Natural killer cell treated with Interleukin-12 subunit alpha and Interleukin-12 subunit beta and Interleukin-15 and Interleukin-18, amount 100 ng/mL, for 72 hours (primary cell): ENCODE measurements at regions not wholly inside any gene's neighbourhood (a gene's known extent, or its start where the extent isn't known, plus 50 kb on each side); places are given as distances from the start of the nearest gene placed in this dataset.

Experiments used
- ATAC-seq, 2 donors: fragments of 150-1000 bp; cut with Tn5 transposase in 1 of 2; sonication (Bioruptor Pico), chemical (Tn5 transposase) in 1 of 2; 2 replicates each; pipeline ENCODE4 v1.10.0; 2021
- DNase-seq: peaks from one replicate; pipeline ENCODE4 v3.0.0; 2022; ENCODE audit warnings: low spot score
- H3K27ac Mint-ChIP-seq, 2 donors: 1 replicate in 1 of 2; 2 replicates in 1 of 2; pipeline ENCODE4 v1.8.0; 2022; ENCODE audit warnings: mixed read lengths in 2 of 2, mild to moderate bottlenecking in 1 of 2, moderate library complexity in 1 of 2
- H3K27me3 Mint-ChIP-seq, 2 donors: 1 replicate in 1 of 2; 2 replicates in 1 of 2; pipeline ENCODE4 v1.8.0; 2022; ENCODE audit warnings: mixed read lengths in 2 of 2
- H3K36me3 Mint-ChIP-seq: one replicate; pipeline ENCODE4 v1.8.0; 2022; ENCODE audit warnings: mixed read lengths
- H3K4me1 Mint-ChIP-seq, 2 donors: 1 replicate in 1 of 2; 2 replicates in 1 of 2; pipeline ENCODE4 v1.8.0; 2022; ENCODE audit warnings: low read depth in 2 of 2, mixed read lengths in 2 of 2, mild to moderate bottlenecking in 1 of 2
- H3K4me3 Mint-ChIP-seq: one replicate; pipeline ENCODE4 v1.8.0; 2022; ENCODE audit warnings: mixed read lengths
- H3K9me3 Mint-ChIP-seq: 2 replicates; pipeline ENCODE4 v1.8.0; 2022; ENCODE audit warnings: mixed read lengths

- H3K27ac Mint-ChIP-seq: no peak overlapping the region
- peaks cover 4% of the 10 kb centered on the region for H3K36me3 Mint-ChIP-seq
- H3K27me3 Mint-ChIP-seq: no peaks in the 10 kb centered on the region
- DNase-seq: no peak
- H3K9me3 Mint-ChIP-seq: peaks cover 13% of the 10 kb centered on the region
- H3K4me1 Mint-ChIP-seq: no peaks in the 10 kb centered on the region
- ATAC-seq: no peak
- H3K4me3 Mint-ChIP-seq: no peak overlapping the region
Observed at GRCh38 chr3:76657909-76658308, 382.0 kb upstream of the ROBO2 start.

DNA sequence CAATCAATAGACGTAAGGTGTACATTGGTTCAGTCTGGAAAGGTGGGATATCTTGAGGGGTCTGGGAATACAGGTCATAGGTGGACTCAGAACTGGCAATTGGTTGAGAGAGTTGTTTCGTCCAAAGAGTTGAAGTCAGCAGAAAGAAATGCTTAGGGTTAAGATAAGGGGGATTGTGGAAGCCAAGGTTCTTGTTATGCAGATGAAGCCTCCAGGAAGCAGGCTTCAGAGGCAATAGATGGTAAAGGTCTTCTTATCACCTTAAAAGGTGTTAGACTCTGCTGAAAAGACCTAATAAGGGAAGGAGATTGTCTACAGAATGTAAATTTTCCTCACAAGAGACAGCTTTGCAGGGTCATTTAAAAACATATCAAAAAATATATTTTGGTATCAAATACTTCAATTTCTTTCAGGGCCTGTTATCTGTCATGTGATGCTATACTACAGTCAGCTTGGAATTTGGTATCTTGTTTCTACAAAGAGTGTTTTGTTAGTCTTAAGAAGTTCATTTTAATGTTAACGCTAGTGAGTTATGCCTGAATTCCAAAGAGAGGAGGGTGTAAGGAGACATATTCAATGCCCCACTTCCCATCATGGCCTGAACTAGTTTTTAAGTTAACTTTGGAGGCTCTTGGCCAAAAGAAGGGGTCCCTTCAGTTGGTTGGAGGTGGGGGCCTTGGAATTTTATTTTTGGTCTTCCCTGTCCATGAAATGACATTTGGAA, 378.2 kb upstream of the ROBO2 start:
- H3K9me3 Mint-ChIP-seq: peaks cover 31% of the 10 kb centered on the region
- H3K27me3 Mint-ChIP-seq: no peaks in the 10 kb centered on the region
- DNase-seq (no peak), ATAC-seq (no peak)
- peaks cover 4% of the 10 kb centered on the region for H3K36me3 Mint-ChIP-seq
- no peak overlapping the region for H3K27ac Mint-ChIP-seq
- no peaks in the 10 kb centered on the region for H3K4me1 Mint-ChIP-seq
- no peak overlapping the region for H3K4me3 Mint-ChIP-seq

- ATAC-seq: no peak
- H3K27me3 Mint-ChIP-seq: no peaks in the 10 kb centered on the region
- no peak for DNase-seq
- H3K4me3 Mint-ChIP-seq: no peak overlapping the region
- H3K36me3 Mint-ChIP-seq: peaks cover 4% of the 10 kb centered on the region
- peaks cover 33% of the 10 kb centered on the region for H3K9me3 Mint-ChIP-seq
- no peak overlapping the region for H3K27ac Mint-ChIP-seq
- no peaks in the 10 kb centered on the region for H3K4me1 Mint-ChIP-seq
Observed at GRCh38 chr3:76664816-76665215, 375.1 kb upstream of the ROBO2 start.

GRCh38 chr3:76668653-76669052, 371.2 kb upstream of the ROBO2 start:
- Mint-ChIP-seq H3K27me3 (no peaks in the 10 kb centered on the region), H3K4me1 (no peaks in the 10 kb centered on the region), H3K27ac (no peak overlapping the region), H3K9me3 (peaks cover 20% of the 10 kb centered on the region), H3K36me3 (no peaks in the 10 kb centered on the region), H3K4me3 (no peak overlapping the region)
- DNase-seq: no peak
- no peak for ATAC-seq

GRCh38 chr3:76669322-76669721, 370.6 kb upstream of the ROBO2 start:
- no peaks in the 10 kb centered on the region for H3K4me1 Mint-ChIP-seq
- H3K36me3 Mint-ChIP-seq: no peaks in the 10 kb centered on the region
- H3K9me3 Mint-ChIP-seq: peaks cover 14% of the 10 kb centered on the region
- ATAC-seq: no peak
- no peak overlapping the region for H3K4me3 Mint-ChIP-seq
- DNase-seq: no peak
- H3K27ac Mint-ChIP-seq: no peak overlapping the region
- no peaks in the 10 kb centered on the region for H3K27me3 Mint-ChIP-seq

GRCh38 chr3:76673171-76673570, 366.7 kb upstream of the ROBO2 start:
- Mint-ChIP-seq H3K4me1 (no peaks in the 10 kb centered on the region), H3K36me3 (no peaks in the 10 kb centered on the region), H3K27me3 (no peaks in the 10 kb centered on the region), H3K9me3 (peaks cover 11% of the 10 kb centered on the region), H3K27ac (no peak overlapping the region), H3K4me3 (no peak overlapping the region)
- DNase-seq (no peak), ATAC-seq (no peak)

GRCh38 chr3:76679541-76679940, 360.4 kb upstream of the ROBO2 start:
- peaks cover 17% of the 10 kb centered on the region for H3K9me3 Mint-ChIP-seq
- no peaks in the 10 kb centered on the region for H3K4me1 Mint-ChIP-seq
- H3K4me3 Mint-ChIP-seq: no peak overlapping the region
- ATAC-seq (no peak), DNase-seq (no peak)
- H3K36me3 Mint-ChIP-seq: peaks cover 9% of the 10 kb centered on the region
- no peaks in the 10 kb centered on the region for H3K27me3 Mint-ChIP-seq
- H3K27ac Mint-ChIP-seq: no peak overlapping the region

DNA sequence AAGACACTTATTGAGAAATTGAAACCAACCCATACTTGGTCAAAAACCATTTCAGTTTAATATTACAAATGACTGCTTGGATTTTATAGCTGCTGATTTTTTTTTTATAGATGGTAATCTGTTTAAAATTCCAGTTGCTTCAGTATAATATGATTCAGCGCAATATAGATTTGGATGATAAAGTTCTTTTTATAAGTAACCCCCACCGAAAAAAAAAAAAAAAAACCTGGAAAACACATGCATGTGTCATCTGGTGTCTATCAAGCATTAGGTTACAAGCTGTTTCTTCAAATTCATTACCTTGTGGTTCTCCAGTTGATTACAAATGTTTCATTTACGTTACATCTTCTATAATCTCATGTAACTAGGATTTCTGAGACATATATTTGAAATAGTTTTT, 356.6 kb upstream of the ROBO2 start:
- Mint-ChIP-seq H3K4me1 (no peaks in the 10 kb centered on the region), H3K27ac (no peak overlapping the region), H3K36me3 (peaks cover 9% of the 10 kb centered on the region), H3K27me3 (no peaks in the 10 kb centered on the region), H3K4me3 (no peak overlapping the region), H3K9me3 (peaks cover 17% of the 10 kb centered on the region)
- no peak for ATAC-seq
- no peak for DNase-seq

DNA sequence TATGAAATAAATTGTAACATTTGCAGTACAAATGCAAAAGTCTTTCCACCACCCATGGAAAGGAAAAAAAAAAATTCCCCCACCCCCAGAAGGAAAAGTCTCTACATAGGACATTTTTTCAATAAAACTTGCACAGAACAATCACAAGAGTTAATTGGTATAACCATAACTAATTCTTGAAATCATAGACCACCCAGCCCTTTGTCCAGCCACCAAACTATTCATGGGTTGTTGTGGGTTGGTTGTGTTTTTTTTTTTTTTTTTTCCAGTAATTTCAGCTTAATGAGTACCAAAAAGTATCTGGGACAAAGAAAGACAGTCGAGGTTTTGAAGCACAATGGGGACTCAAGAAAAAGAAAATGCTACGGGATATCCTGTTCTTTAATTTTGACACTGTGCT, 355.0 kb upstream of the ROBO2 start:
- Mint-ChIP-seq H3K4me1 (no peaks in the 10 kb centered on the region), H3K9me3 (peaks cover 22% of the 10 kb centered on the region), H3K4me3 (no peak overlapping the region), H3K27me3 (no peaks in the 10 kb centered on the region), H3K36me3 (peaks cover 12% of the 10 kb centered on the region), H3K27ac (no peak overlapping the region)
- DNase-seq: no peak
- ATAC-seq: no peak

DNA sequence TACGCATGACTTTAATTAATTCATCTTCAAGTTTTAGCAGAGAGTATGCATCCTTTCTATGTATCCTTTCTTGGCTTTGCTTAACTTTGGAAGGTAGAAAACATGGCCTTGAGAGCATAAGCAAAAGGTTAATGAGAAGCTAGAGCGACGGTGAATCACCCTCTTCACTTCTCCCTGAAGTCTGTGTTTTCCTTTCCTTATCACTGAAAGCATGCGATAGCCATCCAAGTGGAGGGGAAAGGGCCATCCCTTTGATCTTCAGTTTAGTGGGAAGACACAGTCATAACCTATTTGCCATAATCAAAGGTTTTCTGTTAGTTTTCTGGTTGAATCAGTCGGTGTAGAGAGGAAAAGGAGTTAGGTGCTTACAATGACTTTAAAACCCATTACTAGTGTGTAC, 354.0 kb upstream of the ROBO2 start:
- ATAC-seq (no peak), DNase-seq (no peak)
- Mint-ChIP-seq H3K4me3 (no peak overlapping the region), H3K9me3 (peaks cover 22% of the 10 kb centered on the region), H3K4me1 (no peaks in the 10 kb centered on the region), H3K27ac (no peak overlapping the region), H3K27me3 (no peaks in the 10 kb centered on the region), H3K36me3 (peaks cover 13% of the 10 kb centered on the region)

DNA sequence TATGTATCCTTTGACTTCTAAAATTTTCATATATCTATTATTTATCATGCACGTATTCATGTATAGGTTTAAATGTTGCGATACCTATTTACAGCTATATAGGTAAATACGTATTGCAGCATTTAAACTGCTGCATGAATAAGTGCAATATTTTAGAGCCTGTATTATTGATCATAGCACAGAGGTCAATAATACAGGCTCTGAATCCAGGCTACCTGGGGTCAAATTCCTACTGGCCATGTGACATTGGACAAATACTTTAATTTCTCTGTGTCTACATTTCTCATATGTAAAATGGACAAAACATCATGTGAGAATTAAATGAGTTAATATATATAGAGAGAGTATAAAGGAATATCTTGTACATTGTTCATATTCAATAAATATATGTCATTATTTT, 352.9 kb upstream of the ROBO2 start:
- Mint-ChIP-seq H3K9me3 (peaks cover 24% of the 10 kb centered on the region), H3K4me3 (no peak overlapping the region), H3K27me3 (no peaks in the 10 kb centered on the region), H3K4me1 (no peaks in the 10 kb centered on the region), H3K27ac (no peak overlapping the region), H3K36me3 (peaks cover 12% of the 10 kb centered on the region)
- no peak for DNase-seq
- ATAC-seq: no peak

GRCh38 chr3:76694063-76694462, 345.8 kb upstream of the ROBO2 start:
- H3K27ac Mint-ChIP-seq: no peak overlapping the region
- DNase-seq (no peak), ATAC-seq (no peak)
- H3K27me3 Mint-ChIP-seq: no peaks in the 10 kb centered on the region
- H3K4me3 Mint-ChIP-seq: no peak overlapping the region
- no peaks in the 10 kb centered on the region for H3K4me1 Mint-ChIP-seq
- H3K36me3 Mint-ChIP-seq: peaks cover 12% of the 10 kb centered on the region
- H3K9me3 Mint-ChIP-seq: peaks cover 19% of the 10 kb centered on the region

DNA sequence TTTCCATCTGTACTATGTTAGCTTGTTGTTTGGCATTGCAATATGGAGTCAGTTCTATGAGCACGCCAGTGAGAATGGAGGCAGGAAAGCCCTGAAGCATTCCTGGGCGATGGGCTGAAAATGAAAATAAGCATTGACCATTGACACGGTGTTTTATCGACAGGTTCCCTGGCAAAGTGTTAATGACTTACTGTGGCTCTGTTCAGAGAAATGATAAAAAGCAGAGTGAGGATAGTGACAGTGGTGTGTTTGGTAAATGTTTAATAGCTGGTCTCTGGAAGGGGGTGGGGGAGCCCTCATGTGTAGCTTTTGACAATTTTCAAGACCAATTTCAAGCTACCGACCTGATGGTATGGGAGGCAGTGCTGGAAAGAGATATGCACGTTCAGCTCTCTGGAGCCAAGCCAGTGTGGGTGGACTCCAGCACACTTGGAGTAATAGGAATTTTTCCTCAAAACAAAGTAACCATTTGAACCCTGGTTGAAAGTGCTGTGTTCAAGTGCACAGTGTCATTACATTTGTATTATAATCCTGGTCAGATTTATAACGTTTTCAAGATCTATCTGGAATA, 341.7 kb upstream of the ROBO2 start:
- no peak overlapping the region for H3K4me3 Mint-ChIP-seq
- no peak overlapping the region for H3K27ac Mint-ChIP-seq
- no peaks in the 10 kb centered on the region for H3K27me3 Mint-ChIP-seq
- ATAC-seq (no peak), DNase-seq (no peak)
- H3K36me3 Mint-ChIP-seq: no peaks in the 10 kb centered on the region
- H3K4me1 Mint-ChIP-seq: no peaks in the 10 kb centered on the region
- peaks cover 20% of the 10 kb centered on the region for H3K9me3 Mint-ChIP-seq

- Mint-ChIP-seq H3K4me1 (no peaks in the 10 kb centered on the region), H3K27ac (no peak overlapping the region), H3K9me3 (peaks cover 24% of the 10 kb centered on the region), H3K27me3 (no peaks in the 10 kb centered on the region), H3K4me3 (no peak overlapping the region), H3K36me3 (peaks cover 6% of the 10 kb centered on the region)
- no peak for ATAC-seq
- DNase-seq: no peak
Observed at GRCh38 chr3:76699846-76700245, 340.1 kb upstream of the ROBO2 start.

DNA sequence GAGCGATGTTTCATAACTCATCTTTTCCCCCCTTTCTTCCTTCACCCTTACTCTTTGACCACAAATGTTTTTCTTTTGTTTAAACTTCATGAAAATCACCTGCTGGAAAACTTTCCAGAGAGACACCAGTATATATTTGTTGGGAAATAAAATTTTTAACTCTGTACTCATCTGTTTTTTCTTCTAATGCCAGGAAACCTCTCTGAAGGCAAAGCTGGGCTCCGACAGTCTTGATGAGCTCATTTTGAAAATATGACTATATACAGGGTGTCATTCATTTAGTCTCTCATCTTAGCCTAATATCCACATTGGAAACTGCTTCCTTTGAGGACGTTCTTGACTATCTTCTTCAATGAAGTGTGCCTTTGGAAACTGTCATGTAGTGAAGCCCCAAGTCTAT, 339.6 kb upstream of the ROBO2 start:
- H3K27ac Mint-ChIP-seq: no peak overlapping the region
- peaks cover 24% of the 10 kb centered on the region for H3K9me3 Mint-ChIP-seq
- no peak for ATAC-seq
- H3K4me3 Mint-ChIP-seq: no peak overlapping the region
- DNase-seq: no peak
- H3K36me3 Mint-ChIP-seq: peaks cover 6% of the 10 kb centered on the region
- H3K27me3 Mint-ChIP-seq: no peaks in the 10 kb centered on the region
- H3K4me1 Mint-ChIP-seq: no peaks in the 10 kb centered on the region
